ENCODE measurements at regions not wholly inside any gene's neighbourhood (a gene's known extent, or its start where the extent isn't known, plus 50 kb on each side); places are given as distances from the start of the nearest gene placed in this dataset.
A peak's percentile ranks its signal among the peaks of the same experiment; 100 is the strongest.

DNA sequence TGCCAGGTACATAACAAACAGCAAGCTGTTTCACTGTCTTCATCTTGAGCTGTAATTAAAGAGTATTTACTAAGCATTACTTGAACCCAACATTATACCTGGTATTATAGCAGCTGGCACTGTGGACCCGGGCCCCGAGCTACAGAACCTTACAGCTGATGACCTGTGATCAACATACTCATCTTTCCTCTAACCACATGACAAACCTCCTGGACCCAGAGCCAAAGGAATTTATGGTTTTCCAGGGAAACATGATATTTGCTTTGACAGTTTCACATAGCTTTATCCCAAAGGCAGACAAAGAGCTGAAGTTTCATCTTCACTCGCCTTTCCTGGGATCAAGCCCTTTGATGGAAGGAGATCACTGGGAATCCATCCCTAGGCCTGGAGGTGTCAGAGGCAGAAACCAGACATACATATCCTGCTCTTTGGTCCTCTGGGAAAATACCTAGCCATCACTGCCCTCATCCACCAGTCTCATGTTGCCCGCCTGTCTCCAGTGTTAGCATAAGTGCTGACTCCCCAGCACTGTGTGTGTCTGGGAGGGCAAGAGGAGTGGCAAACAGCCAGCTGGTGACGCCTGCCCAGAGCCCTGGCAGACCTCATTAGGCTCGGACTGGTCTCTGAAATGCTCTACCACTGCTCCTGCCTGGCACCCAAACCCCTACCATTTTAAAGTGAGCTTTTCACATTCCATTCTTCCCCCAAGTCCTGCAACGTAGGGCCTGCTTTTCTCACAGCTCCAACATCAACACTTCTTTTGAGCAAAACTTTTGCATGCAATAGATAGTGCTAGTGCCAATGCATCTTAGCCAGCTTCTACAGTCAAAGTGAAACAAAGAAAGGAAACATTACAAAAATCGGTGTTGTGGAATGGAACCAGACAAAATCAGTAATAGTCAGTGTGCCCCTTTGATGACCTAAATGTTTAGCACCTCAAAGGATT, 138.8 kb upstream of the CTAGE1 start:
- peak; percentile 82 for DNase-seq
- peak; percentile 58 to 65 for ATAC-seq
- intact Hi-C loops (cut with DNase I) = loop anchor here (5.0 to 10.0 kb wide), 2 partner anchors 192 to 209 kb away; no protein-coding TSS in a partner anchor

GRCh38 chr18:22557168-22557941, 139.6 kb upstream of the CTAGE1 start:
- intact Hi-C loops (cut with DNase I) = loop anchor here (5.0 to 10.0 kb wide), 2 partner anchors 193 to 210 kb away; no protein-coding TSS in a partner anchor
- no peak for ATAC-seq
- DNase-seq = no peak

- peak; percentile 85 for DNase-seq
- intact Hi-C loops (cut with DNase I) = loop anchor here (2.0 to 10.0 kb wide), 3 partner anchors 92 to 212 kb away; no protein-coding TSS in a partner anchor
Observed at GRCh38 chr18:22558945-22559385, 141.2 kb upstream of the CTAGE1 start.

GRCh38 chr18:22559414-22560274, 141.9 kb upstream of the CTAGE1 start:
- ATAC-seq (peak; percentile 78 to 81), DNase-seq (peak; percentile 86)
- intact Hi-C loops (cut with DNase I) = loop anchor here (2.0 to 10.0 kb wide), 9 partner anchors 93 to 657 kb away; no protein-coding TSS in a partner anchor

More at GRCh38 chr18:22558945-22559385, 141.2 kb upstream of the CTAGE1 start:
- peak; percentile 25 to 68 for ATAC-seq

DNA sequence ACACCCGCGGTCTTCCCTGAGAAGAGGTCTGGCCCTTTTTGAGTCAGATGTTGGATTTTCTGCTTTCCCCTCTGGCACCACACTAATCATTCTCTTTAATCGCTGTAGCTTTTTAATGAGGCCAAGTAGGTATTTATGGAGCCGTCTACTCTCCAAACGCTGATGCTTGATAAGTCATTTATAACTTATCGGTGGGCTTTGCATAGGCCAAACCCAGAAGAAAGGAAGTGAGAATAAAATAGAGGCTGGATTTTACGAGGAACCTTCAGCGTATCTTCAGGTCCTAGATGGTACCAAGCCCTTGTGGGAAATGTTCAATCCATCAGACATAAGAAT, 142.5 kb upstream of the CTAGE1 start:
- DNase-seq (no peak), ATAC-seq (no peak)
- intact Hi-C loops (cut with DNase I) = loop anchor here (5.0 to 10.0 kb wide), 6 partner anchors 193 to 658 kb away; no protein-coding TSS in a partner anchor

DNA sequence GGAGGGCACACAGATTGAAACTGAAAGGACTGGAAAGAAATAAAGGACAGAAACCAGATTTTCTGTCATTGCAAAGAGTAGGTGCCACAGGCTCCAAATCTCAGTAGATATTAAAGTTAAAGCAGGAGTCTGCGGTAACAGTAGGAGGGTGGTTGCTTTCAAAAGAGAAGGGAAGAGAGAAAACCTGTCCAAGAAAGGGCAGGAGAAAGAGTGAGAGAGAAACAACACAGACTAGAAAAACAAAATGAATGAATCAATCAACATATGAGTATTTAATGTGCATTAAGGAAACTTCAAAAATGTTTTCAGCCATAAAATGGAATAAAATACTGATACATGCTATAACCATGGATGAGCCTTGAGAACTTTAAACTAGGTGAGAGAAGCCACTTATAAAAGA, 143.1 kb upstream of the CTAGE1 start:
- no peak for DNase-seq
- intact Hi-C loops (cut with DNase I) = loop anchor here (5.0 to 10.0 kb wide), 6 partner anchors 193 to 658 kb away; no protein-coding TSS in a partner anchor
- ATAC-seq = no peak

DNA sequence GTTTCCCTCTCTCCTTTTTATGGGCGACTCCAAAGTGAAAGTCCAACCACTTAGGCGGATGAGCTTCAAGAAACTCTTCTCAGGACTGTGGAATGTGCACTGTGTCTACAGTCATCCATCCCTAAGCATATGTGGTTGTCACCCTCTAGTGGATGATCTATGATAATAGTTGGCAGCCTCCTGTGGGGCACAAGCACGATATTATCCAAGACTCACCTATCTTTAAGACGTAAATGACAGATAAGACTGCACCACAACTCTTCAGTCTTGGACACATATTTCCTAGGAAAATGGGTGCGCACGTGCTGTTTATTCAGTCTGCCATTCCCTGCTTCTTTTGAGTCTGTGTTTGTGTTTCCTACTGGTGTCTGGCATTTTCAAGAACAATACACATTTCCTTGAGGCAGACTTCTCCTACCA, 145.5 kb upstream of the CTAGE1 start:
- intact Hi-C loops (cut with DNase I) = loop anchor here (2.0 to 10.0 kb wide), 8 partner anchors 196 to 661 kb away; partner anchors contain the start of gene GATA6 (in 1 of the 2)
- peak; percentile 62 to 71 for ATAC-seq

GRCh38 chr18:22564036-22564435, 146.3 kb upstream of the CTAGE1 start:
- intact Hi-C loops (cut with DNase I) = loop anchor here (5.0 to 10.0 kb wide), 6 partner anchors 197 to 662 kb away; no protein-coding TSS in a partner anchor
- peak in 1 of 2 donors; percentile 4 for ATAC-seq
- no peak for DNase-seq

More for the DNA sequence above, 145.5 kb upstream of the CTAGE1 start:
- DNase-seq = no peak

- ATAC-seq (no peak), DNase-seq (no peak)
- intact Hi-C loops (cut with DNase I) = loop anchor here in 1 of 2 donors (10.0 kb wide), 2 partner anchors 572 to 652 kb away; no protein-coding TSS in a partner anchor
Observed at GRCh38 chr18:22566703-22567420, 149.1 kb upstream of the CTAGE1 start.

DNA sequence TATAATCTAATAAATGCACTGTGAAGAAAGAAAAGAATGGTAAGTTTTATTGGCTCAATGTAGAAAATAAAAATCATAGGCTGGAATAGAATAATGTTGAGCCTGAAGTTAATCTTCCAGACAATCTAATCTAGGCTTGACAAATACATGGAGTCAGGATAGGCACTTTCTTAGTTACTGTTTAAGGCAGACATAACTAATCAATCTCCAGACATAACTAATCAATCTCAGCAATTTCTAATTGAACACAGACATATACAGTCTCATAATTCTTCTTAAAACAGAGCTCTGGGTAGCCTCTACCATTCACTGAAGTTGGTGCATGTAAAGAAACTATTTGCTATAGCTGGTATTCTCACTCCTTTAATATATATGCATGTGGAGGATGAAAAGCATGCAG, 150.1 kb upstream of the CTAGE1 start:
- no peak for ATAC-seq
- intact Hi-C loops (cut with DNase I) = loop anchor here in 1 of 2 donors (10.0 kb wide), 2 partner anchors 573 to 653 kb away; no protein-coding TSS in a partner anchor
- no peak for DNase-seq

GRCh38 chr18:22570492-22570891, 152.8 kb upstream of the CTAGE1 start:
- intact Hi-C loops (cut with DNase I) = no loop called here
- no peak for ATAC-seq
- no peak for DNase-seq

DNA sequence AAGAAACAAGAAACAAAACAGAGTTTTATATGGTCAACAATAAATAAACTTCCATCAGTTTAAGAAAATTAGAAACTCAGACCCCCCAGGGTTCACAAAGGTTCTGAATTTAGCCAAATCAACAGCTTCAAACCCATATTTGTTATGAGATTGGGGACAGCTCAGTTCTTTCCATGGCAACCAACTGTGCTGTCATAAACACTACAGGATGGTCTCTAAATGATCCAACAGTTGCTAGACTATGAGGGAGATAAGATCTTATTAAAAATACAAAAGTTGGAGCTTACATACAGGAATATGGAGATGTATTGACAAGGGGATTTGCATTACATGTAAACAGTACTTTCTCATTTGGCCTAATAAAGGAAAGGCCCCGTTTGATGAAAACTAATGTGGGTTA, 154.6 kb upstream of the CTAGE1 start:
- intact Hi-C loops (cut with DNase I) = no loop called here
- no peak for ATAC-seq
- no peak for DNase-seq

DNA sequence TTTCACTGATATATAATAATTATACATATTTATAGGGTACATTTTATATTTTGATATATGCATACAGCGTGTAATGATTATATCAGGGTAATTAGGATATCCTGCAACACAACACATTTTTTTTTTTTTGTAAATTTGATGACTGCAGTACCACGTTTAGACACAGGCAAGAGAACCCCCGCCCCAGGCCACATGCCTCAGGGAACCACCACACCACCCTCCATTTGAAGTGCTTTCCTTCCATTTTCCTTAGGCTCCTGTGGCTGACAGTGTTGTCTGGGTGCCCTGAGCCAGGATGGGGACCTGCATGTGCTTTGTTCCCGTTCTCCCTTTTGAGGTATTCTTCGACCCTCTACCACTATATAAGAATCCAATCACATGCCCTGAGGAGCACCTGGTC, 161.6 kb upstream of the CTAGE1 start:
- DNase-seq (no peak), ATAC-seq (no peak)
- intact Hi-C loops (cut with DNase I) = no loop called here

DNA sequence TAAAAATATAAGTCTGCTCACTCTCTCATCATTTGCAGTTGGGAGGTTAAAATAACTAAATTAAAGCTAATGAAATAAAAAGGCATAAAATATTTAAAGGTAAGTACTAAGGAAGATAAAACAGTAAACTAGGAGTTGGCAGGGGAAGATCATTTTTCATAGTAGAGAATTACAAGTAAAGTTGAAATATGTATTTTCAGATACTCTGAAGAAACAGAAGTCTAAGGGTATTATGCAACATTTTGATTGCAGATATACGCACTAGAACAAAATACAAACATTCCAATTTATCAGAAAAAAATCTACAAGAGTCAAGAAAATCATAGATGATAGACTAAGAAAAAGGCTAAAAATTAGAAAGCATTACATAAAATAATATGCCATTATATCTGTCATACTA, 167.6 kb upstream of the CTAGE1 start:
- DNase-seq (no peak), ATAC-seq (peak in 1 of 2 donors; percentile 41)
- intact Hi-C loops (cut with DNase I) = no loop called here

GRCh38 chr18:22585821-22586220, 168.1 kb upstream of the CTAGE1 start:
- intact Hi-C loops (cut with DNase I) = no loop called here
- DNase-seq = no peak
- no peak for ATAC-seq

DNA sequence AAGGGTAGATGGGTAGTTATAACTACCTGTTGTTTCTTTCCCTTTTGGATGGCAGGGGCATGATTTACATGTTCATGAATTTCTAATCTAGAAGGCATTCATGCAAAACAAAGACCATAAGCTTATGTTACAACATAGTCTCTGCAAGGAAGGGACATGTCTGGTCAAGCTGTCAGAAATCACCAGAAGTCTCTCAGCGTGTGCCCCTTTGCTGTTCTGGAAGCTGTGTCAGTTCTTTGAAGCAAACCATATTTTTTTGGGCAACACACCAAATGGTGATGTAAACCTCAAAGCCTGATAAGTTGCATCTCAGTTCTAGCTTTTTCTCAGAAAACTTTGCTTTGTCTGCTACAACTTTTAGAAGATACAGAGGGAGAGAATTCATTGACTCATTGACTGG, 173.5 kb upstream of the CTAGE1 start:
- no peak for DNase-seq
- intact Hi-C loops (cut with DNase I) = no loop called here
- peak; percentile 15 to 51 for ATAC-seq

DNA sequence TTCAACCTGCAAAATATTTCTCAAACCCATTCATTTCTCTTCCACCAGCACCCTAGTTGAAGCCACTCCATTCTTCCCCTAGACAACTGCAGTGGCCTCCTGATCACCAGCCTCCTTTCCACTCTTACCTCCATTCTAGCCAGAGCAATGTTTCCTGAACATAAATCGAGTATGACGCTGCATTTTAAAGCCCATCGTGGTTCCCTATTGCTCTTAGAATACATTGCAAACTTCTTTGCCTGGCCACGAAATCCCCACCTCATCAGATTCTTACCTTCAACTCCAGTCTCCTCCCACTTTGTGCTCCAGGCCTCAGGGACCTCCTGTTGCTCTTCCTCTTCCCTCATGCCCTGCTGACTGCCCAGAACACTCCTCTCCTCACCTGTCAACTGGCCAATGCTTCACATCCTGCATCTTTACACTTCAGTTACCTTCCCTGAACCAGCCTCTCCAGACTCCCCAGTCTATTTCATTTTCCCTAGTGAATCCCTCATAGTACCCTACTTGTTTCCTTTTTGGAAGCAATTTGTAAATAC, 176.5 kb upstream of the CTAGE1 start:
- no peak for ATAC-seq
- intact Hi-C loops (cut with DNase I) = no loop called here
- DNase-seq = no peak
